Right cardiac atrium (tissue), 5 donors: ENCODE measurements at regions not wholly inside any gene's neighbourhood (a gene's known extent, or its start where the extent isn't known, plus 50 kb on each side); places are given as distances from the start of the nearest gene placed in this dataset.
"Not testable (repeated sequence)": the region's sequence is repeated elsewhere in the genome, so short reads cannot be mapped to it uniquely, and the experiment has no call there.

ENCODE experiments used
- ATAC-seq, 2 donors: fragments of 200-7000 bp; cut with Tn5 transposase; one replicate each; pipeline versions ENCODE4 v1.8.0 to v1.9.1; 2020; ENCODE audit warnings: moderate library complexity in 2 of 2, mild to moderate bottlenecking in 1 of 2
- DNase-seq, 3 donors: peaks; one replicate each; pipeline ENCODE4 v3.0.0-alpha.2; 2020
- H3K27ac ChIP-seq: one replicate; pipeline ENCODE4 v1.5.1; 2013; ENCODE audit warnings: mild to moderate bottlenecking, low read length, control low read depth, moderate library complexity
- H3K27me3 ChIP-seq: one replicate; pipeline ENCODE4 v1.6.1; 2013; ENCODE audit not compliant: control insufficient read depth, insufficient read depth
- H3K4me1 ChIP-seq: one replicate; pipeline ENCODE4 v1.6.1; 2013; ENCODE audit warnings: low read length; ENCODE audit not compliant: control insufficient read depth, insufficient read depth
- H3K4me3 ChIP-seq: one replicate; pipeline ENCODE4 v1.5.1; 2013; ENCODE audit warnings: low read length, control low read depth
- H3K9me3 ChIP-seq: one replicate; pipeline ENCODE4 v1.6.1; 2013; ENCODE audit warnings: low read length; ENCODE audit not compliant: control insufficient read depth
- WGBS: extraction: QIAGEN DNeasy Blood & Tissue Kit; methylation state at CpG from one replicate; pipeline ENCODE4 v1.1.7; 2013; 5-methylcytosine and 5-hydroxymethylcytosine counted together
- intact Hi-C, 4 donors: fragments of 100-400 bp; cut with DNase I; formaldehyde crosslinking; loops; one replicate each; pipeline versions ENCODE4 v1.11.0 to v1.14.0; 2022 to 2023
- donor health status: healthy with polysubstance abuse.
- donor health status: DM: no; HTN: yes; CAD: no.
- donor health status: DM: no; HTN: no; CAD: no.
- donor health status: DM: no; HTN: yes; CAD: no; lungs with severe emphysema.
- donor health status: DM: yes; HTN: yes; CAD: no.

- no peak overlapping the region for H3K4me3 ChIP-seq
- intact Hi-C loops = no loop called here
- no peak overlapping the region for H3K27ac ChIP-seq
- H3K9me3 ChIP-seq = no peaks in the 10 kb centered on the region
- ATAC-seq (no peak), DNase-seq (no peak)
- 65% methylated on average over 3 of the region's 3 CpGs for WGBS
- H3K27me3 ChIP-seq = peaks cover 7% of the 10 kb centered on the region
- H3K4me1 ChIP-seq = no peaks in the 10 kb centered on the region
These were observed 1158.3 kb downstream of the RPIA start for GRCh38 chr2:89849731-89850130.

GRCh38 chr2:89850481-89850880 is 1159.0 kb downstream of the RPIA start:
- H3K4me1 ChIP-seq = no peaks in the 10 kb centered on the region
- no peak for DNase-seq
- ATAC-seq = no peak
- 60% methylated on average over 3 of the region's 3 CpGs for WGBS
- H3K4me3 ChIP-seq = no peak overlapping the region
- H3K27me3 ChIP-seq = peaks cover 7% of the 10 kb centered on the region
- no peak overlapping the region for H3K27ac ChIP-seq
- H3K9me3 ChIP-seq = no peaks in the 10 kb centered on the region
- intact Hi-C loops = no loop called here

- 70% methylated on average over 4 of the region's 4 CpGs for WGBS
- no peaks in the 10 kb centered on the region for H3K9me3 ChIP-seq
- H3K4me3 ChIP-seq = no peak overlapping the region
- H3K27me3 ChIP-seq = peaks cover 7% of the 10 kb centered on the region
- ATAC-seq (no peak), DNase-seq (no peak)
- H3K4me1 ChIP-seq = no peaks in the 10 kb centered on the region
- no peak overlapping the region for H3K27ac ChIP-seq
- intact Hi-C loops = no loop called here
These were observed 1159.6 kb downstream of the RPIA start for GRCh38 chr2:89850881-89851582.

- no peak overlapping the region for H3K4me3 ChIP-seq
- peaks cover 7% of the 10 kb centered on the region for H3K27me3 ChIP-seq
- no peaks in the 10 kb centered on the region for H3K9me3 ChIP-seq
- ATAC-seq = no peak
- 71% methylated on average over 1 of the region's 1 CpG for WGBS
- H3K27ac ChIP-seq = no peak overlapping the region
- intact Hi-C loops = no loop called here
- DNase-seq = peak in 1 of 3 donors; percentile 14
- H3K4me1 ChIP-seq = no peaks in the 10 kb centered on the region
These were observed 1160.1 kb downstream of the RPIA start for GRCh38 chr2:89851583-89851905.

- ATAC-seq, H3K4me1 ChIP-seq, H3K27me3 ChIP-seq, H3K27ac ChIP-seq, H3K9me3 ChIP-seq, DNase-seq, intact Hi-C loops, H3K4me3 ChIP-seq: not testable (repeated sequence)
- no CpG with 5 or more reads among the region's 1 CpG for WGBS
These were observed 1162.0 kb downstream of the RPIA start for GRCh38 chr2:89853427-89853826.

GRCh38 chr2:89855752-89856151 is 1164.3 kb downstream of the RPIA start:
- H3K9me3 ChIP-seq, H3K4me1 ChIP-seq, DNase-seq, H3K27ac ChIP-seq, ATAC-seq, intact Hi-C loops, H3K4me3 ChIP-seq, H3K27me3 ChIP-seq: not testable (repeated sequence)
- WGBS = no CpG with 5 or more reads among the region's 2 CpGs

GRCh38 chr2:89856305-89856704 is 1164.8 kb downstream of the RPIA start:
- intact Hi-C loops, DNase-seq, H3K4me3 ChIP-seq, H3K27me3 ChIP-seq, H3K9me3 ChIP-seq, H3K4me1 ChIP-seq, ATAC-seq, H3K27ac ChIP-seq: not testable (repeated sequence)
- WGBS = 4% methylated on average over 1 of the region's 7 CpGs

GRCh38 chr2:89862164-89862563 is 1170.7 kb downstream of the RPIA start:
- ATAC-seq, H3K27me3 ChIP-seq, H3K9me3 ChIP-seq, H3K4me3 ChIP-seq, H3K27ac ChIP-seq, H3K4me1 ChIP-seq, DNase-seq, intact Hi-C loops: not testable (repeated sequence)
- WGBS = 50% methylated on average over 1 of the region's 5 CpGs

GRCh38 chr2:89863209-89863608 is 1171.7 kb downstream of the RPIA start:
- DNase-seq, H3K27me3 ChIP-seq, H3K27ac ChIP-seq, H3K9me3 ChIP-seq, H3K4me1 ChIP-seq, H3K4me3 ChIP-seq, ATAC-seq, intact Hi-C loops: not testable (repeated sequence)
- no CpG with 5 or more reads among the region's 6 CpGs for WGBS

GRCh38 chr2:89874810-89875595 is 1183.5 kb downstream of the RPIA start:
- H3K27ac ChIP-seq, H3K27me3 ChIP-seq, H3K4me1 ChIP-seq, ATAC-seq, DNase-seq, H3K4me3 ChIP-seq, H3K9me3 ChIP-seq, intact Hi-C loops: not testable (repeated sequence)
- WGBS = 42% methylated on average over 2 of the region's 9 CpGs

GRCh38 chr2:89876445-89876844 is 1185.0 kb downstream of the RPIA start:
- DNase-seq, H3K27me3 ChIP-seq, H3K9me3 ChIP-seq, H3K4me1 ChIP-seq, H3K27ac ChIP-seq, H3K4me3 ChIP-seq, intact Hi-C loops, ATAC-seq: not testable (repeated sequence)
- no CpG with 5 or more reads among the region's 1 CpG for WGBS
